Aorta (tissue), 5 donors: ENCODE measurements at regions not wholly inside any gene's neighbourhood (a gene's known extent, or its start where the extent isn't known, plus 50 kb on each side); places are given as distances from the start of the nearest gene placed in this dataset.
"Not testable (repeated sequence)": the region's sequence is repeated elsewhere in the genome, so short reads cannot be mapped to it uniquely, and the experiment has no call there.

ENCODE experiments used
- ATAC-seq: fragments of 200-7000 bp; cut with Tn5 transposase; one replicate; pipeline ENCODE4 v1.9.1; 2022; ENCODE audit warnings: moderate library complexity; ENCODE audit not compliant: low FRiP score
- DNase-seq, 2 donors: peaks; one replicate each; pipeline ENCODE4 v3.0.0-alpha.2; 2020
- H3K27ac ChIP-seq, 2 donors: one replicate each; pipeline ENCODE4 v1.5.1; 2013; ENCODE audit warnings: low read length in 2 of 2, mild to moderate bottlenecking in 2 of 2, moderate library complexity in 2 of 2, control low read depth in 1 of 2, inconsistent platforms in 1 of 2, low read depth in 1 of 2
- H3K27me3 ChIP-seq, 2 donors: one replicate each; pipeline ENCODE4 v1.6.1; 2013; ENCODE audit warnings: control low read depth in 1 of 2, low read length in 1 of 2, mild to moderate bottlenecking in 1 of 2, moderate library complexity in 1 of 2; ENCODE audit not compliant: insufficient read depth in 2 of 2, control insufficient read depth in 1 of 2
- H3K36me3 ChIP-seq, 2 donors: one replicate each; pipeline ENCODE4 v1.6.1; 2013; ENCODE audit warnings: control low read depth in 1 of 2, low read length in 1 of 2, mild to moderate bottlenecking in 1 of 2; ENCODE audit not compliant: insufficient read depth in 2 of 2, control insufficient read depth in 1 of 2
- H3K4me1 ChIP-seq, 2 donors: one replicate each; pipeline ENCODE4 v1.6.1; 2013; ENCODE audit warnings: low read length in 2 of 2, control low read depth in 1 of 2, mild to moderate bottlenecking in 1 of 2, moderate library complexity in 1 of 2; ENCODE audit not compliant: insufficient read depth in 2 of 2, control insufficient read depth in 1 of 2
- H3K4me3 ChIP-seq, 2 donors: one replicate each; pipeline ENCODE4 v1.5.1; 2013; ENCODE audit warnings: low read length in 2 of 2, control low read depth in 1 of 2, mild to moderate bottlenecking in 1 of 2
- H3K9me3 ChIP-seq: one replicate; pipeline ENCODE4 v1.6.1; 2013; ENCODE audit warnings: mild to moderate bottlenecking, low read length; ENCODE audit not compliant: control insufficient read depth
- WGBS, 2 donors: extraction: QIAGEN DNeasy Blood & Tissue Kit; methylation state at CpG; one replicate each; pipeline ENCODE4 v1.1.7; 2013; 5-methylcytosine and 5-hydroxymethylcytosine counted together
- intact Hi-C, 2 donors: fragments of 100-400 bp; cut with DNase I; formaldehyde crosslinking; loops; one replicate each; pipeline versions ENCODE4 v1.14.2 to v1.15.0; 2022
- donor health status: healthy with polysubstance abuse.
- donor health status: Bipolar disorder and iron deficiency.
- donor health status: DM: no; HTN: no; CAD: no.
- donor health status: DM: no; HTN: no; CAD: no.
- donor health status: DM: yes; HTN: yes; CAD: no.

DNA sequence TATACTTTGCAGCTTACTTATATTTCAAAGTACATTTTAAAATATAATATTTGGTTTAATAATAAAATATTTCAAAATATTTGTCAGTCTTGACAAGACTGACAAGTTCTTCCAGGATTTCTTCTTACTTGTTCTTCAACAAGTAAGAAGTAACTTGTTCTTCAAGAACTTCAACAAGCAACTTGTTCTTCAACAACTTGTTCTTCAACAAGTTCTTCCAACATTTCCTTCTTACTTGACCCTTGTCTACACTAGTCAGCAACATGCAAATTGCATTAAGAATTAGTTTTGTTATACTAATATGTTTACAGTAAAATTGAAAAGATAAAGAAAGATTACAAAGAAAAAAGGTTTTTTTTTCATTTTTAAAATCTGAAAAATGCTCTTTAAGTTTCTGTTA lies 731.7 kb downstream of the NSUN3 start:
- ATAC-seq (no peak), DNase-seq (no peak)
- intact Hi-C loops = no loop called here

DNA sequence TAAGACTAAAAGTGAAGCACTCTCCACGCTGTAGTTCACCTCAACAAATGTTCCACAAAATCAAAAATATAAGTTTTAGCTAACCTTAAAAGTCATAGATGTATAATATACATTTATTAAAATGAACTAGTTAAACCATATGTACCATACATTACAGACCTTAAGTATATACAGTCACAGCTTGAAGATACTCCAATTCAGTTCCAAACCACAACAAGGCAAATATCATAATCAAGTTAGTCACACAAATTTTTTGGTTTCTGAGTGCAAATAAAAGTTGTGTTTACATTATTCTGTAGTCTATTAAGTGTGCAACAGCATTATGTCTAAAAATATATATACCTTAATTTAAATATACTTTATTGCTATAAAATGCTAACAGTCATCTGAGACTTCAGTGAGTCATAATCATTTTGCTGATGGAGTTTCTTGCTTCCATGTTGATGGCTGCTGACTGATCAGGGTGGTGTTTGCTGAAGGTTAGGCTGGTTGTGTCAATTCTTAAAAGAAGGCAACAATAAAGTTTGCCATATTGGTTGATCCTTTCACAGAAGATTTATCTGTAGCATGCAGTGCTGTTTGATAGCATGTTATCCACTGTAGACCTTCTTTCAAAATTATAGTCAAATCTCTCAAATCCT lies 736.7 kb downstream of the NSUN3 start:
- Histone ChIP-seq H3K9me3 (peaks cover 2% of the 10 kb centered on the region), H3K27me3 (no peaks in the 10 kb centered on the region), H3K36me3 (no peaks in the 10 kb centered on the region), H3K4me1 (no peaks in the 10 kb centered on the region), H3K27ac (no peak overlapping the region), H3K4me3 (no peak overlapping the region)
- intact Hi-C loops = no loop called here
- WGBS, 2 donors = 88 to 93% methylated on average over 1 of the region's 1 CpG
- ATAC-seq (no peak), DNase-seq (no peak)

More for the DNA sequence above, 731.7 kb downstream of the NSUN3 start:
- H3K36me3 ChIP-seq = no peaks in the 10 kb centered on the region
- H3K4me1 ChIP-seq = no peaks in the 10 kb centered on the region
- no peak overlapping the region for H3K4me3 ChIP-seq
- H3K27ac ChIP-seq = no peak overlapping the region
- peaks cover 2% of the 10 kb centered on the region for H3K9me3 ChIP-seq
- H3K27me3 ChIP-seq = no peaks in the 10 kb centered on the region

- Histone ChIP-seq H3K27me3 (no peaks in the 10 kb centered on the region), H3K9me3 (no peaks in the 10 kb centered on the region), H3K36me3 (no peaks in the 10 kb centered on the region), H3K4me3 (no peak overlapping the region), H3K27ac (no peak overlapping the region), H3K4me1 (no peaks in the 10 kb centered on the region)
- WGBS, 2 donors = 70 to 77% methylated on average over 2 of the region's 2 CpGs
- intact Hi-C loops = no loop called here
- DNase-seq = no peak
- ATAC-seq = no peak
These were observed 749.0 kb downstream of the NSUN3 start for GRCh38 chr3:94811836-94812235.

- Histone ChIP-seq H3K9me3 (no peaks in the 10 kb centered on the region), H3K4me3 (no peak overlapping the region), H3K27ac (no peak overlapping the region), H3K27me3 (no peaks in the 10 kb centered on the region), H3K36me3 (no peaks in the 10 kb centered on the region), H3K4me1 (no peaks in the 10 kb centered on the region)
- ATAC-seq (no peak), DNase-seq (no peak)
- intact Hi-C loops = no loop called here
- WGBS, 2 donors = 34% methylated on average over 1 of the region's 1 CpG
These were observed 758.4 kb downstream of the NSUN3 start for GRCh38 chr3:94821241-94821640.

DNA sequence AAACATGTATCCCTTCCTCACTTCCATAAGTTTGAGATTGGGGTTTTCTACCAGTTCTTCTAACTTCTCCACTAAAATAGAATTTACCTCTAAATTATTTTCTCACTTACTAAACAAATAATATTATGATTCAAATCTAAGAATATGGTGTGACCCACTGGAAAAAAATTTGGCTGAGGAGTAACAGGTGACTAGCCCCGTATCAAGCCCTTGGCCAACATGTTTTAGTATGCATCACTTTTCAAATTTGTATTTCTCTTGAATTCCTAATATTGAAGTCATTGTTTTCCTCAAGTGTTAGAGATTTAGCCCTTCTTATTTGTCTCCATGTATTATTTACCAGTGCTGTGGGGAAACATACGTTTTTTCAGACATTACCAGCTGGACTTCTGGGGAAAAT lies 759.4 kb downstream of the NSUN3 start:
- 52 to 53% methylated on average over 2 of the region's 2 CpGs for WGBS, 2 donors
- intact Hi-C loops = no loop called here
- no peaks in the 10 kb centered on the region for H3K4me1 ChIP-seq
- H3K27me3 ChIP-seq = no peaks in the 10 kb centered on the region
- no peak overlapping the region for H3K4me3 ChIP-seq
- ATAC-seq = no peak
- H3K9me3 ChIP-seq = no peaks in the 10 kb centered on the region
- DNase-seq = no peak
- no peaks in the 10 kb centered on the region for H3K36me3 ChIP-seq
- no peak overlapping the region for H3K27ac ChIP-seq

- H3K27ac ChIP-seq, H3K4me1 ChIP-seq, intact Hi-C loops, DNase-seq, H3K9me3 ChIP-seq, H3K36me3 ChIP-seq, ATAC-seq, H3K4me3 ChIP-seq, H3K27me3 ChIP-seq: not testable (repeated sequence)
- WGBS, 2 donors = 87 to 88% methylated on average over 10 of the region's 10 CpGs
These were observed 783.4 kb downstream of the NSUN3 start for GRCh38 chr3:94846251-94846650.

DNA sequence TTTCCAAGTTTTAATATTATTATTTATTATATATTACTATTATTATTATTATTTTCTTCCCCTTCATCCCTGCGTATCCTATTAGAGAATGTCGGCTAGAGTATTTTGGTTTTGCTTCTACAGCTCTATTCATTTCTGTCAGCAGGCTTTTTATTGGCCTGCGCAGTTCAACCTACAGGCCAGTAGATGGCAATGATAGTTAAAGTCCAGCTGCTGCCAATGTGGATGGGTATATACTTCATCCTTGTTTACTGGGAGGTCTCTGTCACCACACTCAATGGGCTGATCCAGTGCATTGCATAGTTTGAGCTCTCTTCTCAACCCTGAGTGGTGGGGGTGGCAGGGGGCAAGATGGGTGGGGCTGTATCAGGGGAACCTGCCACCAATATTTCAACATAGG lies 799.8 kb downstream of the NSUN3 start:
- intact Hi-C loops = no loop called here

GRCh38 chr3:94869059-94869547 lies 806.2 kb downstream of the NSUN3 start:
- Histone ChIP-seq H3K36me3 (no peaks in the 10 kb centered on the region), H3K9me3 (peaks cover 7% of the 10 kb centered on the region), H3K4me1 (no peaks in the 10 kb centered on the region), H3K4me3 (no peak overlapping the region), H3K27ac (no peak overlapping the region), H3K27me3 (no peaks in the 10 kb centered on the region)
- no peak for ATAC-seq
- DNase-seq = no peak
- intact Hi-C loops = no loop called here
- WGBS, 2 donors = 48 to 57% methylated on average over 2 of the region's 2 CpGs

More for the DNA sequence above, 799.8 kb downstream of the NSUN3 start:
- Histone ChIP-seq H3K9me3 (peaks cover 7% of the 10 kb centered on the region), H3K4me3 (no peak overlapping the region), H3K27ac (no peak overlapping the region), H3K36me3 (no peaks in the 10 kb centered on the region), H3K4me1 (no peaks in the 10 kb centered on the region), H3K27me3 (no peaks in the 10 kb centered on the region)
- 57 to 65% methylated on average over 3 of the region's 3 CpGs for WGBS, 2 donors
- DNase-seq = no peak
- ATAC-seq = no peak

DNA sequence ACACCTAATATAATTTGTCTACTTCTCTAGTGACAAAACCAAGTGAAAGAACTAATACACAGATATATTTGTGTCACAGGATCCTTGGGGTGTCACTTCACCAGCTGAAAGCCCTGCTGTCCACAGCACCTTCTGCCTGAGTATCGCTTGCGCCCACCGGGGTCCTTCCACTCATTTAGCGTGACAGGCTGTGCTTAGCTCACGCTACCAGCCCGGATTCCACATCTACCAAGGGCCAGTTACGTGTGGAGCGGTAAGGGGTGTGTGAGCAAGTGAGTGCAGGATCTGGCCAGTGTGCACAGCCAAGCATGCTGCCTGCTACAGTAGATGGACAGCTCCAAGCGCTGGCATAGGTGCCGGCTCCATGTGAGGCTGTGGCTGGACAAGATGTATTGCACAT lies 810.9 kb downstream of the NSUN3 start:
- no peaks in the 10 kb centered on the region for H3K4me1 ChIP-seq
- WGBS, 2 donors = 90 to 94% methylated on average over 10 of the region's 10 CpGs
- ATAC-seq (no peak), DNase-seq (no peak)
- no peak overlapping the region for H3K4me3 ChIP-seq
- H3K27ac ChIP-seq = no peak overlapping the region
- no peaks in the 10 kb centered on the region for H3K9me3 ChIP-seq
- H3K27me3 ChIP-seq = no peaks in the 10 kb centered on the region
- no peaks in the 10 kb centered on the region for H3K36me3 ChIP-seq
- intact Hi-C loops = no loop called here
